SK-N-MC (cell line): ENCODE measurements at regions not wholly inside any gene's neighbourhood (a gene's known extent, or its start where the extent isn't known, plus 50 kb on each side); places are given as distances from the start of the nearest gene placed in this dataset.

Experiments used
- DNase-seq: peaks from one replicate; pipeline ENCODE4 v3.0.0-alpha.2; 2011; ENCODE audit warnings: low read depth, low spot score
- H3K27ac ChIP-seq: fragments of 200-600 bp; sonication (generic); 2 replicates; pipeline ENCODE4 v1.5.1; 2016; ENCODE audit warnings: mixed run types
- H3K36me3 ChIP-seq: fragments of 200-600 bp; sonication (generic); 2 replicates; pipeline ENCODE4 v1.6.1; 2017; ENCODE audit warnings: antibody characterized with exemption, low read length, mixed read lengths; ENCODE audit not compliant: insufficient read depth
- H3K4me3 ChIP-seq: fragments of 200-600 bp; sonication (generic); 2 replicates; pipeline ENCODE4 v1.5.1; 2016
- H3K9ac ChIP-seq: fragments of 200-600 bp; sonication (generic); 2 replicates; pipeline ENCODE4 v1.8.0; 2017; ENCODE audit warnings: mixed run types, mixed read lengths; ENCODE audit not compliant: insufficient read length
- H3K9me3 ChIP-seq: fragments of 200-600 bp; sonication (generic); 2 replicates; pipeline ENCODE4 v1.6.1; 2017; ENCODE audit warnings: low read depth, mild to moderate bottlenecking, antibody characterized with exemption, low read length, moderate library complexity, mixed read lengths
- EZH2 ChIP-seq: fragments of 200-600 bp; sonication (generic); IDR thresholded peaks from one replicate; pipeline ENCODE4 v1.6.1; 2017; ENCODE audit warnings: antibody characterized with exemption
- FOXP2 ChIP-seq: optimal IDR thresholded peaks from 2 replicates; pipeline ENCODE3; 2011; ENCODE audit warnings: mild to moderate bottlenecking, moderate library complexity; ENCODE audit not compliant: insufficient read depth; ENCODE audit errors: extremely low read length, control extremely low read depth
- POLR2AphosphoS5 ChIP-seq: IDR thresholded peaks from 2 replicates; pipeline ENCODE4 v1.6.1; 2012; ENCODE audit warnings: mild to moderate bottlenecking, low read depth, low read length, borderline replicate concordance

DNA sequence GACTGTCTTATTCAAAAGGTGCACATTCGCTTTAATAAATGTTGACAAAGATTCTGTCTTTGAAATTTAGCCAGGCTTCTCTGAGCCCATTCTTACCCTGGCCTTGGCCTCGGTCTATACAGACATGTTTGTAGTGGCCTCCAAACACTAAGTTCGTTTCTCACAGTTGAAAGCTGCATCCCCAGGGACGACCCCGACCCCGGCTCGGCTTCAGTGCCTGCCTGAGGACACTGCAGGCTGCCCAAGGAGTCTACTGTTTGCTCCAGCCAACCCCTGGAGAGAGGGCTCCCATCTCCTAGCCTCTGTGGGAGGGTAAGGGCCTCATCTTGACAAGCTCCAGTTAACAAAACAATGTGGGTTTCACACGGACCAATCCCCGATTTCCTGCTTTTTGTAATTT, 390.6 kb upstream of the ZFP42 start:
- Histone ChIP-seq H3K4me3 (no peak overlapping the region), H3K27ac (no peak overlapping the region), H3K9me3 (no peaks in the 10 kb centered on the region), H3K9ac (no peak overlapping the region), H3K36me3 (no peaks in the 10 kb centered on the region)
- TF ChIP-seq FOXP2 (no peak), POLR2AphosphoS5 (no peak), EZH2 (no peak)
- DNase-seq = no peak

DNA sequence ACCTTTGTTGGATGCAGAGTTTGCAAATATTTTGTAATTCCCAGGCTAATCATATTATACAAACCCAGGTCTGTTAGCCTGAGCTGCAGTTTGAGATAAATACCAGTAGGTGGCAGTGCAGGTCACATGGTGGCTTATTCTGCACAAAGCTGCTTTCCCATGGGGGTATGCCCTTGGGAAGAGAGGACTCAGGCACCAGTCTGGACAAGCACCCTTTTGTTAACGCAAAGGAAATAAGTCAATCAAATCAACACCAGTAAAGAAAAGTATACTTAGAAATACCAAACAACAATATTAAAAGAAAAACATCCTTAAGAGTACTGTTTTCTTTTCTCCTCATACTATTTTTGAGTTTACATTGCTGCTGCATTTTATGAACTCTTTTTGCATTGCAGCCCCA, 389.0 kb upstream of the ZFP42 start:
- TF ChIP-seq FOXP2 = no peak
- no peak for TF ChIP-seq POLR2AphosphoS5
- TF ChIP-seq EZH2 = no peak
- no peaks in the 10 kb centered on the region for H3K36me3 ChIP-seq
- peak; percentile 12 for DNase-seq
- no peaks in the 10 kb centered on the region for H3K9me3 ChIP-seq
- no peak overlapping the region for H3K27ac ChIP-seq
- no peak overlapping the region for H3K4me3 ChIP-seq
- no peak overlapping the region for H3K9ac ChIP-seq

DNA sequence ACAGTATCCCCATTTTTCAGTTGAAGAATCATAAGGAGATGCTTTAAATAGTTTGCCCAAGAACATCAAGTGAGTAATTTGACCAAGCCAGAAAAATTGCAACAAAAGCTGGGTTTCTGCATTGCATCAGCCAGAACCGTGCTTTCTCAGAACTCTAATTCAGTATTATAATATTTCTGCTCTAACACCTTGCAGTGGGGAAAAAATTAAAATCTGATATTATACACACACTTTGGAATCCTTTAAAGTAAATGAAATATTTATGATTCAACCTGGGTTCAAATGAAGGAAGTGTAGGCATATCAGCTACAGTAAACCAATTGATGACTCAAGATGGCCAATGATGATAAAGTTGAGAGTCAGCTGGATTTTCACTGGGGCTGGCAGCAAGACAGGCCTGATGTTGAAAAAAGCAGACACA, 387.6 kb upstream of the ZFP42 start:
- no peak for DNase-seq
- Histone ChIP-seq H3K27ac (no peak overlapping the region), H3K9ac (no peak overlapping the region), H3K4me3 (no peak overlapping the region), H3K9me3 (no peaks in the 10 kb centered on the region), H3K36me3 (no peaks in the 10 kb centered on the region)
- TF ChIP-seq FOXP2 (no peak), EZH2 (no peak), POLR2AphosphoS5 (no peak)

DNA sequence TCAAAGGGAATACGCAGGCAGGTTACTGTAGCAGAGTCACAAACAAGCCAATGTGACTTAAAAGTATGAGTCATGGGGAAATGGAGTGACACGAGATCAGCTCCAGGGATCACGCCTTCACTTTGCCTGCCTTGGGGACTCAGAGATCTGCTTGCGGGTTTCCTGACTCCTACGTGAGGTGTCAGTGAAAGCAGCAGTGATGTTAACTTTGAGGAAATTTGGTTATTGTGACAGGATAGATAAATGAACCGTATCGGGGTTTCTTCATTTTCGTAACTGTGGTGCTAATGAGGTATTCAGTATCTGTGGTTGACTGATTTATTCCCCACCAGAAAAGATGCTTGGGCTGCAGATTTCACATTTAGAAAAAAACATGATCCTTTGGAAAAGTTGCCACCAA, 383.3 kb upstream of the ZFP42 start:
- Histone ChIP-seq H3K27ac (no peak overlapping the region), H3K36me3 (no peaks in the 10 kb centered on the region), H3K9ac (no peak overlapping the region), H3K9me3 (no peaks in the 10 kb centered on the region), H3K4me3 (no peak overlapping the region)
- TF ChIP-seq POLR2AphosphoS5 (no peak), FOXP2 (no peak), EZH2 (no peak)
- no peak for DNase-seq

DNA sequence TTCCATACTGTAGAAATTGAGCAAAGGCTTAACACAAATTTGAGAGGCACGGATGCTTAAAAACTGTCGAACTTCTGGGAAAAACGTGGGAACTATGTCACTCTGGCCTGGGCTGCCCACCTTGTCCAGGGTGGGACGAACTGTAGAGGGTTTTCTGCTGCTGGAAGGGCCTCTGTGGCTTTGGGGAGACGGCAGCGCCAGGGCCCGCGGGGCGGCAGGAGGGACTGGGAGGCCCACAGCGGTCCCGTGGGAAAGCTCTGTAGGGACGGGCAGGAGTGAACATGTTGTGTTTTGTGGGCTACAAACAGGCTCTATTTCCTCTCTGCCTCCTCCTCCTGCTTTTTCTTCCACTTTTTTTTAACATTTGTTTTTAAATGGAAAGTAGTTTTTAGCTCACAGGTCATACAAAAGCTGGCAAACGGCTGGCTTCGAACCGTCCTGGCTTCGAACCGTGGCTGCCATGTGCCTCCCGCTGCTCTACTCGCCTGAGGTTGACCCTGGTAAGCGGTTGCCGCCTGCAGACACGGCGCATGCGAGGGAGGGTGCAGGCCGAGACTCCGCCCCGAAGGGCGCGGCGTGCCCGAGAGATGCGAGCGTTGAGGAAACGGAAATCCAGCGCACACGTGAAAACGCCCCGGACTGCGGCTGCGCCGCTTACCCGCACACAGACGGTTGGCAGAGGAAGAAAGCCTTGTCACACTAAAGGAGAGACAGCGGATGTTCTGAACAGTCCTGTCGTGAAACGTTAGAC, 382.3 kb upstream of the ZFP42 start:
- Histone ChIP-seq H3K9ac (no peak overlapping the region), H3K9me3 (no peaks in the 10 kb centered on the region), H3K4me3 (no peak overlapping the region), H3K36me3 (no peaks in the 10 kb centered on the region), H3K27ac (no peak overlapping the region)
- no peak for TF ChIP-seq POLR2AphosphoS5
- no peak for DNase-seq

DNA sequence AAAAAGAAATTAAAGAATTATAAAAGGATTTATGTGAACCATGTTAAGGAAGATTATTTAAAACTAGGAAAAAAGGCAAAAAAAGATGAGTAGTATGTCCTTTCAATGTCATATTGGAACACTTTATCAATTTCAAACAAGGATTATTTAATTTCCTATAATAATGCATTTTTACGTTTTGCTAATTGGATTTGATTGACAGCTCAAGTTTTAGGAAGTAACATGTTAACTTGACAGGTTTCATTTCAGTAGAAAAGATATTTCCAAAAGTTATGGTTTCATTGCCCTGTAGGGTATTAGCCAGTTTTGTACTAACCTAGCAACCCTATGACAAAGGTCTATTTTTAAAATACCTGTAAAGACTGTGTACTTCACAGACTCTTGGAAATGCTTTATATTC, 379.6 kb upstream of the ZFP42 start:
- Histone ChIP-seq H3K9me3 (no peaks in the 10 kb centered on the region), H3K4me3 (no peak overlapping the region), H3K9ac (no peak overlapping the region), H3K36me3 (no peaks in the 10 kb centered on the region), H3K27ac (no peak overlapping the region)
- DNase-seq = no peak
- TF ChIP-seq FOXP2 = no peak
- no peak for TF ChIP-seq POLR2AphosphoS5
- no peak for TF ChIP-seq EZH2

DNA sequence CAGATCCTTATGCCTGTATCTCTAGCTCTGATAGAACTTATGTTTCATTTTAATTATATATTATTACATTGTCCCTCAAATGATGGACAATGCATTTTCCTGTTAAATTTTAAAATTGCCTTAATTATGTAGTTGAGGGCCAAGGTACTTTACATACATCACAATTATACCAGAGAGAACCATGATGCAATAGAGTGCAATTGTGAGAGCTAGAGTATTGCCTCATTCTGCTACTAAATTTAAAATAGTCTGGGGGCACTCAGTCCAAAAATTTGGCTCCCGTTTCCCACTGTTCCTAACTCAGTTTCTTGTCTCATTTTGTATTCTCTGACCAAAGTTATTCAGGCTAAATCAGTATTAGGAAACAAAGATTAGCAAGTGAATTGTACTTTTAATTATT, 378.5 kb upstream of the ZFP42 start:
- Histone ChIP-seq H3K27ac (peak overlapping the region; percentile 53; the same call in 1 of the 2 replicates), H3K4me3 (no peak overlapping the region), H3K36me3 (no peaks in the 10 kb centered on the region), H3K9ac (peak overlapping the region; percentile 34), H3K9me3 (no peaks in the 10 kb centered on the region)
- TF ChIP-seq EZH2 = no peak
- no peak for TF ChIP-seq POLR2AphosphoS5
- TF ChIP-seq FOXP2 = no peak
- no peak for DNase-seq

DNA sequence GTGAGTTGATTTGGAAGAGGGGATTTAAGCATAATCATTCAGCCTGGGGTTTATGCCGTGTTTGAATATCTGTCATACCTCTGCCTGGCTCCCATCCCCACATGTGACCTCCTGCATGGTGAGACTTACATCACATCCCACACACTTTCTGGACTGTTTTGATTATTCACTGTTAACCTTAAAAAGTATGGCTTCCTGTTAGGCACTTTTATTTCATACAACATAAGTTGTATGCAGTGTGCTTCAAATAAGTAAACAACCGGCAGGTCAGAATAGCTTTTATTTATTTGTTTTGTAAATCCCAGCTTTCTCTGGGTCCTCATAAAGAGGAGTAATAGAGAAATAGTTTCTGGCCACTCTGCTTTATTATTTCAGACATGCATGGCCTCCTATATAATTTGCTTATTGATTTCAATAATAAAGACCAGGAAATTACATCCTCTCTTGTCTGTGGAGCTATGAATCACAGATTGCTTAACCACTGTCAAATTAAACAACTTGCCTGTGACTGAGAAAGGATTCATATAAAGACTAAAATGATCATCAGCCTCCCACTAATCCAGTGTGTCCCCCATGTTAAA, 376.8 kb upstream of the ZFP42 start:
- Histone ChIP-seq H3K36me3 (no peaks in the 10 kb centered on the region), H3K9me3 (no peaks in the 10 kb centered on the region), H3K4me3 (no peak overlapping the region), H3K27ac (no peak overlapping the region), H3K9ac (no peak overlapping the region)
- TF ChIP-seq POLR2AphosphoS5 (no peak), EZH2 (no peak), FOXP2 (no peak)
- no peak for DNase-seq

DNA sequence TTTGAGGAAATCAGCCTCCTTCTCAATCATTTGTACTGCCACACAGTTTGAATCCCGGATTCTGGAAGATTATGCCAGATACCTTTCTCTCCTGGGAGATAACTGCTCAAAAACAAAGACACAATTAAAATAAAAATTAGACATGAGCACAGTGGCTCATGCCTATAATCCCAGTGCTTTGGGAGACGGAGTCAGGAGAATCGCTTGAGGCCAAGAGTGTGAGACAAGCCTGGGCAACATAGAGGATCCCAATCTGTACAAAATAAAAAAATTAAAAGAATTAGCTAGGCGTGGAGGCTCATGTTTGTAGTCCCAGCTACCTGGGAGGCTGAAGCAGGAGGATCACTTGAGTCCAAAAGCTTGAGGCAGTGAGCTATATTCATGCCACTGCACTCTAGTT, 376.3 kb upstream of the ZFP42 start:
- TF ChIP-seq POLR2AphosphoS5 (no peak), EZH2 (no peak), FOXP2 (no peak)
- no peak overlapping the region for H3K4me3 ChIP-seq
- H3K27ac ChIP-seq = no peak overlapping the region
- no peaks in the 10 kb centered on the region for H3K9me3 ChIP-seq
- no peak for DNase-seq
- no peaks in the 10 kb centered on the region for H3K36me3 ChIP-seq
- no peak overlapping the region for H3K9ac ChIP-seq
